HG02840 (cell line): ENCODE measurements at regions not wholly inside any gene's neighbourhood (a gene's known extent, or its start where the extent isn't known, plus 50 kb on each side); places are given as distances from the start of the nearest gene placed in this dataset.
"Not testable (repeated sequence)": the region's sequence is repeated elsewhere in the genome, so short reads cannot be mapped to it uniquely, and the experiment has no call there.

Source experiments
- ATAC-seq: cut with Tn5 transposase; IDR thresholded peaks from one replicate; pipeline ENCODE4 v1.9.1; 2021; ENCODE audit warnings: mild to moderate bottlenecking, moderate library complexity, moderate number of reproducible peaks; ENCODE audit not compliant: unreplicated experiment, low FRiP score

DNA sequence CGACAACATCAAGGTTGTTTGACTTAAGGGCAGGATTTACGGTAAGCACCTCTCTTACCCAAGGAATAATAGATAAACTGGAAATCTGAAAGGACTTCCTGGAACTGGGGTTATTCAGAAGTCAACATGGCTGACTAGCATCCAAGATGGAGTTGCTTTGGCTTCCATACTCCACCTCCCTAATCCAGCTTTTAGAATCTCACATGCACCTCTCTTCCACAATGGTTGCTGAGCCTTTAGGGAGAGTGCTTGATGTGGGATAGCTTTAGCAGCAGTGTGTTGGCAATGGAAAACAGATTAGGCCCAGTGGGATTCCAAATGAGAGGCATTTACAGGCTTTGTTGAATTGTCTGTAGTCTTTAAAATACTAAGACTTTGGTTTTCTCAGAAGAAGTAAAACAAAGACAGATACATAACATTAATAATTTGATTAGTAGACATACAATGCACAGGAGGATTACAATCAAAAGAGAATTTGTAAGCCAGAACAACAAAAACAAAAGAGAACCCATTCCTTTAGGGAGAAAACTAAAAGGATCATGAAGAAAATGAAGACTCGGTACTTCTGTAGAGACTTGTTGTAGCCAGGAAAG is 222.0 kb downstream of the HS3ST3B1 start:
- no peak for ATAC-seq

DNA sequence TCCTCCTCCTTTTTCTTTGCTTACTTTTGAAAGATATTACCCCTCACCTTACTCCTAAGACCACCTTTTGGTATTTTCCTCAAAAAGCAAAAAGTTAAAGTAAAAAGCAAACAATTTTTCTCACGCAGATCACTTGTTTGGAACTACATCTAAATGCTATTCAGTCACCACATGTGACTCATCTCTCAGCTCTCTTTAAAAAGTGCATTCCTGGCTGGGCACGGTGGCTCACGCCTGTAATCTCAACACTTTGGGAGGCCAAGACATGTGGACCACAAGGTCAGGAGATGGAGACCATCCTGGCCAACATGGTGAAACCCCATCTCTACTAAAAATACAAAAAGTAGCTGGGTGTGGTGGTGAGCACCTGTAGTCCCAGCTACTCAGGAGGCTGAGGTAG is 218.0 kb downstream of the HS3ST3B1 start:
- not testable (repeated sequence) for ATAC-seq

DNA sequence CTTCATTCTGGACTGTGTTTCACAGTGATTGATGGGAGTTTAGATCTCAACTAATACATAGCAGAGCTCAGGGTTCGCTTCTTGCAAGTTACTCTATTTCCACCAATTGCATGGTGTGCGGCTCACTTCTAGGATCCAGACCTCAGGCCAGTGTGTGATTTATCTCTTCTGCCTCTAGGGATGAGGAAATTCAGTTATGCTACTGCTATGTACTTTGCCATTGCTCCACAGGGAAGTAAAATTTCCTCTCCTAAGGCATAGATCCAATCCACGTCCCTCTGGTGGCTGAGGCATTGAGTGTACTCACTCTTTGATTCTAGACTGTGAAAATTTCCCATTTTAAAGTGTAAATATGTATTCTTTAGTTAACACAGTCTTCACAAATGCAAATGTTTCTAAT is 214.1 kb downstream of the HS3ST3B1 start:
- no peak for ATAC-seq

- ATAC-seq, result no peak
These were observed 213.0 kb downstream of the HS3ST3B1 start for GRCh38 chr17:14513835-14514234.

- ATAC-seq, result no peak
These were observed 209.3 kb downstream of the HS3ST3B1 start for GRCh38 chr17:14510136-14510535.

GRCh38 chr17:14508156-14508555 is 207.3 kb downstream of the HS3ST3B1 start:
- no peak for ATAC-seq

DNA sequence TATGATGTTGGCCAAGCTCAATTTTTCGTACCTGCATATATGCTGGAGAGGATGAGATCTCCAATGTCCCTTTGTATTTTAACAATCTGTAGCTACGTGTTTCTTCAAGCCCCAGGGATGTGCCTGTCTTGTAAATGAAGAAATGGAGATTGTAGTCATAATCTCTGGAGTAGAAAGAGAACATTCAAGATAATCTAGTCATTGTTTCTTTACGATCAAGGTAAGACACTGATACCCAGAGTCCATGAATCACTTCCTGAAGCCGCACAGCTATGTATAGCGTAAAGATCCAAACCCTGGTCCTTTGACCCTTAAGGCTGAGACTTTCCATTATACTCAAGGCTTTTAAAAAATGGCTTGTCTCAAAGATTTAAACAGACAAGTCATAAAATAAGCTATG is 205.5 kb downstream of the HS3ST3B1 start:
- ATAC-seq, result no peak

DNA sequence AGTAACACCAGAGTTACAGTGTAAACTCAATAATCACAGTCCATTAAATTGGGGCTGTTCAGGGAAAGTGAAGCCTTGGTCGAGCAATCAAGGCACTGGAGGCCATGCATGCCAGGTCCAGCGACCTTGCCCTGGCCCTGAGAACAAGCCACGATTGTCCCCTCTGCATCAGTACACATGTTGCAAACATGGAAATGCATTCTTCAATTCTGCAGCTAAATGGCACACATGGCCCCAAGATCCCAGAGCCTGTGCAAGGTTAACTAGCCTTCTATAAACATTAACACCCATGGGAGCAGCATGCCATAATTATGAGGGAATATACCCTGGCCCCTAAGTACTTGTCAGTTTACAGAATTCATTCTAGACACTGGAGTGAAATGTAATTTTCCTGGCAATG is 204.7 kb downstream of the HS3ST3B1 start:
- ATAC-seq, result no peak

GRCh38 chr17:14499976-14500375 is 199.1 kb downstream of the HS3ST3B1 start:
- no peak for ATAC-seq

- no peak for ATAC-seq
These were observed 197.9 kb downstream of the HS3ST3B1 start for GRCh38 chr17:14498812-14499211.

GRCh38 chr17:14494161-14494560 is 193.3 kb downstream of the HS3ST3B1 start:
- ATAC-seq, result no peak

- ATAC-seq, result no peak
These were observed 189.1 kb downstream of the HS3ST3B1 start for GRCh38 chr17:14489986-14490385.

GRCh38 chr17:14488958-14489550 is 188.2 kb downstream of the HS3ST3B1 start:
- no peak for ATAC-seq

GRCh38 chr17:14487068-14487467 is 186.2 kb downstream of the HS3ST3B1 start:
- no peak for ATAC-seq

GRCh38 chr17:14482715-14483114 is 181.8 kb downstream of the HS3ST3B1 start:
- no peak for ATAC-seq

GRCh38 chr17:14481664-14482063 is 180.8 kb downstream of the HS3ST3B1 start:
- no peak for ATAC-seq

- ATAC-seq, result no peak
These were observed 173.7 kb downstream of the HS3ST3B1 start for GRCh38 chr17:14474591-14474990.

DNA sequence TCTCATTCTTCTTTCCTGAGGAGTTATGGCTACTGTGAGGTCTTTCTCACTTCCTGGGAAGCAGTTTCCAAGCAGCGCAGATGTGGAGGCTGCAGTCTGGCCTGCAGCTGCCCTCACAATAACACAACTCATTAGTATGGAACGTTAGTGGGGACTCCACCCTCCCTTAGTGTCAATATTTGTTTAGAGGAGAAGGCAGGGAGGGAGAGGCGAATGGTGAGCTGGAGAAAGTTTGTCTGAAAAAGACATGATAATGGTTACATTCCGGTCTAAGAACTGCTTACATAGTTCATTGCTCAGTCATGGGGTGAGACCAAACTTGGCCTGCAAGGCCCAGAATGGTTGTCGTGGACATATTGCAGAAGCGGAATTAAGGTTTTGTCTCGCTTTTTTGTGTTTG is 170.2 kb downstream of the HS3ST3B1 start:
- ATAC-seq, result no peak

- no peak for ATAC-seq
These were observed 169.5 kb downstream of the HS3ST3B1 start for GRCh38 chr17:14470417-14470816.

DNA sequence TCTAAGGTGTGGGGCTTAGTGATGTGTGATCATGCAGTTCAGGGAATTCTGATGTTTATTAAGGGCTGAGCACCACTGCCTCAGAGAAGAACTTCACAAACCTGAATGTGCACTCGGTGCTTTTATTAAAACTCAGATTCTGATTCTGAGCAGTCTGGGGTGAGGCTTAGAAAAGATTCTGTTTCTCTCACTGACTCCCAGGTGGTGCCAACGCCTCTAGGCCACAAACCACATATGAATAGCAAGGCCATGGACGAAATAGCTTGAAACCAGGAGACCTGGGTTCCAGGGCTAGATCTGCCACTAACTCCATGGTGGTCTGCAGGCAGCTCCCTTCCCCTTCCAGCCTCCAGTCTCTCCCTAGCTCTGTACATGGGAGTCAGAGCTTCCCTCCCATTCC is 169.1 kb downstream of the HS3ST3B1 start:
- no peak for ATAC-seq

DNA sequence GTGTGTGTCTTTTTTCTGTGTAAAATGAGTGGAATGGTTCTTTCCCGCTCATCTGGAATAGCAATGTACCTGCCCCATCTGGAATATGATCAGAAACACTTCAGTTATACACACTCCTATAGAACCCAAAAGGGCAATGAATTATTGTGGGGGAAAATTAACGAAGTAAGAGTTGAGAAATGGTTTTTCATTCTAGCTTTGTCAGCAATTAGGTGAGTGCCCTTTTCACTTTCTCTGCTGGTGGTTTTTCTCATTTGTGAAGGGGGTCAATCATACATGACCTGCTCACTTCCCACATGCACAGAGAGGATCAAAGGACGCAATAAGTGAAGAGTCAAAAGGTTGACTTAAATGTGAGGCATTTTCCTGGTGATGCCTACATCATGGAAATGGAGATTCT is 168.0 kb downstream of the HS3ST3B1 start:
- ATAC-seq, result no peak

GRCh38 chr17:14461227-14461548 is 160.3 kb downstream of the HS3ST3B1 start:
- no peak for ATAC-seq
